GM21717 (cell line): ENCODE measurements at regions not wholly inside any gene's neighbourhood (a gene's known extent, or its start where the extent isn't known, plus 50 kb on each side); places are given as distances from the start of the nearest gene placed in this dataset.
"Not testable (repeated sequence)": the region's sequence is repeated elsewhere in the genome, so short reads cannot be mapped to it uniquely, and the experiment has no call there.

Source experiments
- ATAC-seq: cut with Tn5 transposase; IDR thresholded peaks from one replicate; pipeline ENCODE4 v1.9.1; 2021; ENCODE audit warnings: mild to moderate bottlenecking, moderate library complexity; ENCODE audit not compliant: unreplicated experiment

GRCh38 chr1:234782105-234782751, 172.2 kb upstream of the IRF2BP2 start:
- no peak for ATAC-seq

DNA sequence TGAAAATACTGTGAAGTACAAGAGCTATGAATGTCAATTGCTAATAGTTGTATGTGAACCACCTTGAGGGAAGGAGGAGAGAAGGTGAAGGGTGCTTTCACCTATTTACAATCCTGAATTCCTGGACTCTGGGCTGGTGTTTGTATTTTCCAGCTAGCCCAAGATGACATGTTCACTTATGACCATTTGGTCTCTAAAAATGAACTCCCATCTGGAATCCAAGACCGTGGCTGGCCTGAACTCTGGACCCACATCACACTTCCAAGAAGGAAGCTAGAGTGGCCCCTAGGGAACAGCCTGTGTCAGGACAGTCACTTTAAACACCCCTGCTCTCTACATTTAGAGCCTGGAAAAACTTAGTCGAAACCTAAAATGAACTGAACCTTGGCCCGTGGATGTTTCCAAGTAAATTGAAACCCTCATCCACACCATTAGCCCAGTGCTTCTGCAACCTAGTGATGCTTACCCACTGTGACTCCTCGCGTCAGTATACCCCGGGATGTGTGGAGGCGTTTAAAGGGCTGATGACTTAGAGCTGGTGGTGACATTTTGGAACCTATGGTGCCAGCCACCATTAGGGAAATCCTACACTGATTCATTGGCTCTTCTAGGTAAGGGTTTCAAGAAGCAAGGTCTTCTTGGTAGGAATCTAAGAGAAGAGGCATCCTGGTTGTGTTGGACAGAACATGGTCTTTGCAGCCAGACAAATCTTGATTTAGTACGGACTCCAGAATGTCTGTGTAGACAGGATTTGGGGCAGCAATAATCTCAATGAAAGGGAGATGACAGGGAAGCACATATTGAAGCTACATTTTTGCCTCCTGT, 171.5 kb upstream of the IRF2BP2 start:
- ATAC-seq, result no peak

- ATAC-seq, result no peak
These were observed 170.7 kb upstream of the IRF2BP2 start for GRCh38 chr1:234780531-234781162.

DNA sequence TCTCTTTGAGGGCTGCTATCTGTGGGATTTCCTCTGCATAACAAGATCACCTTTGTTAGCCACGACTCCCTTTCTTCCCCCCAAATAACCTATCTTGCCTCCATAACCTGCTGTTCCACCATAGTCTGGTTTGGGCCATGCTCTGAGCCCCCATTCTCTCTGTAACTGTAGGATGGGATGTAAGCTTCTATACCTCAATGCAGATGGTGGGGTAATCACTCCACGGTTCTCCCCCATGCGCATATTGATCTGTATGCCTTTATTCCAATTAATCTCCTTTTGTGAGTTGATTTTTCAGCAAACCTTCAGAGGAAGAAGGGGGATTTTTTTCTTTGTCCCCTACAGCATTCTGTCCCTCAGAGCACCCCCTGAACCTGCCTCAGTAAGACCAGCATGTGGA, 170.1 kb upstream of the IRF2BP2 start:
- ATAC-seq, result no peak

DNA sequence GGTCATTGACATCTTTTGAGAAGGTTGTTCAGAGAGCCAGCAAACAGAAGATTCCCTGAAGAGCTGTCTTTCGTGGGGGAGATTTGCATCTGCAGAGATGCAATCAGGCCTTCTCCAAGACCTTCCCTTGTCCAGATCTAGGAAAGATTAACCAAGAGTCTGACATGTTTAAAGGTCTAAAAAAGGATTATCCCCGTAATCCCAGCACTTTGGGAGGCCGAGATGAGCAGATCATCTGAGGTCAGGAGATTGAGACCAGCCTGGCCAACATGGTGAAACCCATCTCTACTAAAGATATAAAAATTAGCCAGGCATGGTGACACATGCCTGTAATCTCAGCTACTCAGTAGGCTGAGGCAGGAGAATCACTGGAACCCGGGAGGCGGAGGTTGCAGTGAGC, 169.6 kb upstream of the IRF2BP2 start:
- not testable (repeated sequence) for ATAC-seq

- ATAC-seq, result no peak
These were observed 169.2 kb upstream of the IRF2BP2 start for GRCh38 chr1:234779160-234779538.

GRCh38 chr1:234778221-234779159, 168.5 kb upstream of the IRF2BP2 start:
- ATAC-seq, result no peak

DNA sequence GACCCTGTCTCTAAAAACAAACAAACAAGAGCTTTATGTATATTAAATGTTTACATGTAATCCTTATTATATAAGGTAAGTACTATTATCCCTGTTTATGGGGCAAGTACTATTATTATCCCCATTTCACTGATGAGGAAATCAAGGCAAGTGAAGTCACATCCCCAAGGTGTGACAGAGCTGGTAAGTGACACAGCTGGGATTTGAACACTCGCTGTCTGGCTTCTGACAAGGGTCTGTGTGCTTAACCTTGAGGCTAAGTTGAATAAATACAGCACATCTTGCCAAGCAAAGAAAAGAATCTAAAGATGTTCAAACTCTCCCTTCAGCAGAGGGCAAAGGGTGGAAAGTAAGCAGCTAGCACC, 167.9 kb upstream of the IRF2BP2 start:
- no peak for ATAC-seq

GRCh38 chr1:234776876-234777855, 167.2 kb upstream of the IRF2BP2 start:
- ATAC-seq, result no peak

DNA sequence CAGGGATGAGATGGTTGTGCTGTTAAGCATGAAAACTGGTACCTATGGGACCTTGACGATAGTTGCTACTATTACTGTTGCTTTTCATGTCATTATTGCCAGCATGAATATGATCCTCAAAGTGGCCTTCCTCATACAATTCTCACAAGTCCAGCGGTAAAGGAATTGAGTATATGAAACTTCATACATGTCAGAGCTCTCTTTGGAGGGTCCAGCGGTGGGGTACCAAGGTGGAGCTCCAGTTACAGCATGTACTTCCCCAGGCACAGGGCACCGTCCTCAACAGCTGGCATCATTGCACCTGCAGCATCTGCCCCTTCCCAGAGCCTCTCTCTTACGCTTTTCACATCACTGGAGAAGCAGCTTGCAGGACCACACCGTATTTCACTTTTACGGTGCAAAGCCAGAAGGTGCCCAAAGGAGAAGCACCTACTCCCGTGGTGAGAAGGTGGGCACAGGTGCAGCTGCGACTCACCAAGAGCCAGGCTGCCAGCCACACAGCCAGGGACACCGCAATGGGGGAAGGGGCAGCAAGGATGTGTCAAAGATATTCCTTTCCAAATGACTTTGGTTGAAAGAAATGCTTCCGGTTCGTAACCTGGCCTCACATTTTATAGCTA, 166.4 kb upstream of the IRF2BP2 start:
- no peak for ATAC-seq

DNA sequence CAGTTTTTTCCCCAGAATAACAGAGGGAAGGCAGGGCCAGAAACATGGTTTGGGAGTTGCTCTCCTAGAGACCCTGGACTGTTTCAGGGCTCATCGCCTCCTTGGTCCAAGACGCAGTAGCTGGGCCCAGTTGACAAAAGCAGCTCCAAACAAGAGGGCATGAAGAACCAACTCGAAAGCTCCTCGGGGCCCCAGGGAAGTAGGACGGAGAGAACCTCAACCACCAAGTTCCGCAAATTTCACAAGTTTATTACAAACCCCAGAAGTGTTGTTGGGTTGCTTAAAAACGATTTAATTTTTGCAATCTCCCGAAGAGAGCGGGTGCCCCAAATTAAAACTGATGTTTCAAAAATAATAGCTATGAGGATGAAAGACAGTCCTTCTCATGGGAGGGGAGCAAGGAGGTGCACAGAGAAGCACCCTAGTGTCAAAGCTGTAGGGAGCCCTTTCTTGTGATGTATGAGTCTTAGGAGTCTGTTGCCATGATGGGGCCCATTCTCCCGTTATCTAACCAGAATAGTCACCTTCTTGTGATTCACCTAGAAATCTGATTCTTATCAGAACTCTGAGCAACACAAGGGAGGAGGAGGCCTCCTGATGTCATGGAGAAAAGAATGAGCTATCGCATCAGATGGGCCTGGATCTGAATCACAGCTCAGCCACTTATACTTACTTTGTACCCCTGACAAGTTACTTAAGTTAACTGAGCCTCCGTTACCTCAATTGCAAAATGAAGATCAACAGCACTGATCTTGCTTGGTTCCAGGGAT, 165.7 kb upstream of the IRF2BP2 start:
- ATAC-seq, result no peak

- ATAC-seq, result no peak
These were observed 165.0 kb upstream of the IRF2BP2 start for GRCh38 chr1:234774971-234775370.

DNA sequence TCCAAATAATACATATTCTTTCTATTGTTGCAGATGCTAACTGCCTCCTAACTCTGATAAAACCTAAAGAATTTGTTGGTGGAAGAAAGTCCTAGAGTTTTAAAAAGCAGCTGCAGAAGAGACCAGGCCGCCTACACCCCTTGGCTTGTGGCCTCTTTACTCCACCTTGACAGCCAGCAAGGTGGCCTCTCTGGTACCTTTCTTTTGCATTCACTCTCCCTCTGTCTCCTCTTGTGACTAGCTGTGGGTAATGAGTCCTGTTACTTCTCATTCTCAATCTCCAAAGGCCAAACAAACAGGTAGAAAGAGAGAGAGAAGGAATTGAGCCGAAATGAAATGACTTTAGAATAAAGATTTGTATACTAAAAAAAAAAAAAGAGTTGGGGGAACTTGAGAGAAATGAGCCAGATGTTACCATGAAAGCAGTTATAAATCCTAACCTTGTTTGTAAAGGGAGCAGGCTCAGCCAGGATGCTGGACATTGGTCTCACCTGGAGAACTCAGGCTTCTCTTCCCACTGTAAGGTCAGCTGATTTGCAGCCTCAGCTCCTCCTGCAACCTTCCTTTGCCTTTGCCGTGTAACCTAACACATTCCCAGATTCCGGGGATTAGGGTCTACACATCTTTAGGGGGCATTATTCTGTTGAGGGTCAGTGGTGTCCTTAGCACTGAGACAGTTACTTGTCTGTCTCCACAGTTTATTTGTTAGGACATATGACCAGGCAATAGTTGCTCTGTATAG, 164.1 kb upstream of the IRF2BP2 start:
- no peak for ATAC-seq

DNA sequence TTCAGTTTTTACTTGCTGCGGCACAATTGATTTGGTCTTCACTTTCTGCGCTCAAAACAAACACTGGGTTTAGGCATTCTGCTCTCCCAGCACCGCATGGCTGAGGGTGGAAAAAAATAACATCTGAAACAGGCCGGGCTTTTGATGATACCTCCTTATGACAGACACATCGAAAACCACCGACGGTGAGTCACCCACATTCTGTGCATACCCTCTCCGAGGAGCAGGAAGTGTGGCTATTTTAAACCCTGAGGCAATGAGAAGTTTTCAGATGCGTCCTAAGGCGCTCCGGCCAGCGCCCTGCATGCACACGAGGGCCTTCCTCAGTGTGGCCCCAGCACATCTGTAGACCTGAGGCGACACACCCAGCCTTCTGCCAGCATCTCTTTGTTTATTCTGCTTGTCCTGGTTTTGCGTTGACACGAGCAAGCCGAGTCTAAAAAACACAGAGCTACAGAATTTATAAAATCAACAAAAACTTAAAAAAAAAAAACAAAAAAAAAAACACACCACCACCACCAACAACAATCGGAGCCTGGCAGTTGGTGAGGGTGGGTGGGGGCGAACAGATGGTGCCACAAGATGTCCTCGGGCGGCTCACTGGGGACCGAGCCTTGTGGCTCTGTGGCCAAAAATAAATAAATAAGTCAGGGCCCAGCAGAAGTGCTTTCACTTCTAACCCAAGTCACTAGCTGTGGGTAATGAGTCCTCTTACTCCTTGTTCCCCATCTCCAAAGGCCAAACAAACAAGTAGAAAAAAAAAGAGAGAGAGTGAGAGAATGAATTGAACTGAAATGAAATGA, 162.6 kb upstream of the IRF2BP2 start:
- ATAC-seq, result peak; percentile 89

DNA sequence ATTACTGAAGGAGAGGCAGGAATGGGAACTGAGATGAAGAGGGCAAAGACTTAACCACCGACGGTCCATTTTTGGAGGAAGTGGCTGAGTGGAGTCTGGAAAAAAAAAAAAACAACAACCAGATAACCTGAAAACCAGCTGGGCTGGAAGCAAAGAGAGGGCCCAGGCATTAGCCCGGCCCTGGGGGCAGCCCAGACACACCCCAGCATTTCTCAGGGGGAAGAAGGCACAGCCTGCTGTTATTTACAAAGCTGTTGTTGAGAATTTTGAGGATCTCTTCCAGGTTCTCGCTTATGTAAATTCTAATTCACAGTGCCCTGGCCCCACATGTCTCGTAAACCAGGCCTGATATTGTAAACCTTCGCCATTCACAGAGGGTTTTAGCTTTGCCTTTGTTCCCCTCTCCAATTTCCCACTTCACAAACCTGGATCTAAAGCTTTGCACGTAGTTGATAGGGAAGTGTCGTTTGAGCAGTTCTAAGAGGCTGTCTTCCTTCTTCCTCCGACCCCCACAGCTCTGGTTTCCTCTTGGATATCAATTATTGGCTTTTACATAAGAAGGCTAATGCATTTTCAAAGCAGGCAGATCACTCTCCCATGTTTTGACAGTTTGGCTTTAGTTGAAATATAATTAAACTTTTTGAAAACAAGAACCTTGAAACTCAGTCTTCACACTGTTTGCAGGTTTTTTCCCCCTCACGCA, 161.8 kb upstream of the IRF2BP2 start:
- no peak for ATAC-seq

DNA sequence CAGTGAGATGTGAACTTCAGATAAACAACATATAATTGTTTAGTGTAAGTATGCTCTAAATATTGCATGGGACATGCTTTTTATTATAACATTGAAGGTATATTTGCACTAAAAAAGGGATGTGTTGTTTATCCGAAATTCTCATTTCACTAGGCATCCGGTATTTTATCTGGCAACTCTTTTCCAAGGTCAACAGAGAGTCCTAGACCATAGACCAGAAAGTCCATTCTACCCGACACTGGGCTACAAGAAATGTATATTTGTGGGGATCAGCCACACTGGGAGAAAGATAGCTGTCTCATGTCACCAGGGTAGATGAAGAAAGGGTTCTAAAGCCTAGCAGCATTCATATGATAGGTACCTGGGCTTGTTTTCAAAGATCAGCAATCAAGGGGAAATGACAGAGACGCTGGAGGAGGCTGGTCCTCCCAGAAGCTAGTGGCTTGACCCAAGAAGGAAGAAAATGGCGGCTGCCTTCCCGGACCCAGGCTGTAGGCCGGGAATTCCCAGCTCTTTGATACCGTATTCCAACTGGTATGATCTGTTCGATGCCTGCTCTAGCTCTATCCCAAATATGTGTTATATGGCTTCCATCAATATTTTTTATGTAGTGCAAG, 161.1 kb upstream of the IRF2BP2 start:
- ATAC-seq, result no peak
